Non-pigmented ciliary epithelial cell (primary cell): ENCODE measurements at regions not wholly inside any gene's neighbourhood (a gene's known extent, or its start where the extent isn't known, plus 50 kb on each side); places are given as distances from the start of the nearest gene placed in this dataset.

Source experiments
- DNase-seq: peaks from one replicate; pipeline ENCODE4 v3.0.0-alpha.2; 2010; ENCODE audit warnings: low read depth

DNA sequence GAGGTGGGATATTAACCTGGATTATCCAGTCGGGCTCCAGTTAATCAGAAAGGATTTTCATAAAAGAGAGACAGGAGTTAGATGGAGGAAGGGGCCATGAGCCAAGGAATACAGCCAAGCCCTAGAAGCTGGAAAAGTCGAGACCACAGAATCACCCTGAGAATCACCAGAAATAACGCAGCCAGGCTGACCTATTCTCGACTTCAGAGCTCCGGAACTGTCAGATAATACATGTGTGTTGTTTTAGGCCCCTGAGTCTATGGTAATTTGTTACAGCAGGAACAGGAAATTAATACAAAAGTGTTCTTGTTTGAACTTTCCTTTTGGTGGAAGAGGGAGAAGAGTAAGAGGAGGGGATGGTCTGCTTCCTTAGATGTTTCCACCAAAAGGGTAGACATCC is 208.1 kb downstream of the JCAD start:
- DNase-seq = no peak

DNA sequence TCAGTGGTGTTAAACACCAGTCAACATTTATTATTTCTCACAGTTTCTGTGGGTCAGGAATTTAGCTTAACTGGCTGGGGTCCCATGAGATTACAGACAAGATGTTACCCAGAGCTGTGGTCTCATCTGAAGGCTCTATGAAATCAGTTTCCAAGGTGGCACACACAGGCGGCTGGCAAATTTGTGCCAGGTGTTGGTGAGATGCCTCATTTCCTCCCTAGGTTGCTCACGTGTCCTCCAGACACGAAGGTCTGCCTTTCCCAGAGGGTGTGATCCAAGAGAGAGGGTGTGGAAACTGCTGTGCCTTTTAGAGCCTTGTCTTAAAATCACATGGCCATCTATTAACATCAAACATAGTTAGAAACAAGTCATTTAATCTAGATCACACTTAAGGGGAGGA is 209.0 kb downstream of the JCAD start:
- no peak for DNase-seq

DNA sequence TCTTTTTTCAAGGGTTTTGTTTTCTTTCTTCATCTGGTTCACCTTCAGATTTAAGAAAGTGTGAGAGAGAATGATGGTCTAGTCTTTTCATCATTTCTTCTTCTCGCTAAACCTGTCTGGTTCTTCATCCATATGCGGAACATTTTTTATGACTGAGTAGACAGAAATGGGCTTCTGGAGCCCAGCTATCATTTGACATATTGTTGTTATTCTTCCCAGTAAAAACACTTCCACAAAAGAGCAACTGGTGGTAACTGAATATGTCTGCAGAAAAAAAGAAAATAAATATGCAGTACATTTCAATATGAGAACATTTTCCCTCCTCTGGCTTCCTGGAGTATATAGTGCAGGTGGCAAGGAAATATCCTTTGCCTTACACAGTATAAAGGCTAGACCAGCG is 209.5 kb downstream of the JCAD start:
- DNase-seq = no peak

DNA sequence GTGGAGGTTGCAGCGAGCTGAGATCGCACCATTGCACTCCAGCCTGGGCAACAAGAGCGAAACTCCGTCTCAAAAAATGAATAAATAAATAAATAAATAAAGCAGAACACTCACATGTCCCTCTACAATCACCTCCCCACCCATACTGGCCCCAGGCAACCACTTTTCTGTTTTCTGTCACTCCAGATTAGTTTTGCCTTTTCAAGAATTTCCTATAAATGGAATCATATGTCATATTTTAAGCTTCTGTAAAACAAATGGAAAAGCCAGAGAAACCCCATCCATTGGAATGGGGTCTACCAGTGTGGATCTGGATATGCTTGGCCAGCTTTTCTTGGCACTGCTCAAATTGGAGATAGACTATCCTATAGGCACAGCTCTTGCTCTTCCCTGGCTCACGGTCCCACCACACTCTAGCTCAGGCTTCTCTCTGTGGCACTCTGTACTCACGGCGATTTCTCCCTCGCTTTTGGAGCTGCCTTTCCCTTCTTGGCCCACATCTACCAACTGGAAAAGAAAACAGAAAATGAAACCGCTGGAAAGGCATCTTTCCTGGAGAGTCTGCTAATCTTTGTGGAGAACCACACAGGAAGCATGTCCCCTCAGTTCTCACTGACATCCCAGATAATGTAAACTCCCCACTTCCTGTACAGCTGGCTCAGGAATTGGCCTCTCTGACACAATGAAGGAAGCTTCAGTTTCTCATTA is 210.1 kb downstream of the JCAD start:
- DNase-seq = no peak

DNA sequence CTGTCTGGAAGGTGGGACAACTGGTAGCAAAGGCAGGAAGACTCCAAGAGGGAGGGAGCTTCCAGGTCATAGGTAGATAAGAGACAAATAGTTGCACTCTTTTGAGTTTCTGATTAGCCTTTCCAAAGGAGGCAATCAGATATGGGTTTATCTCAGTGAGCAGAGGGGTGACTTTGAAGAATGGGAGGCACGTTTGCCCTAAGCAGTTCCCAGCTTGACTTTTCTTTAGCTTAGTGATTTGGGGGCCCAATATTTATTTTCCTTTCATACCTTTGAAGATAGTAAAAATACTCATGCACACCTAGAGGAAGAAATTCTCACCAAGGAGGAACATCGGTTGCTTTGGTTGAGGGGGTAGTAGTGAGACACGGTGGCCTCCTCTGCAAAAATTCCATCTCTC is 212.1 kb upstream of the SVIL start:
- no peak for DNase-seq

DNA sequence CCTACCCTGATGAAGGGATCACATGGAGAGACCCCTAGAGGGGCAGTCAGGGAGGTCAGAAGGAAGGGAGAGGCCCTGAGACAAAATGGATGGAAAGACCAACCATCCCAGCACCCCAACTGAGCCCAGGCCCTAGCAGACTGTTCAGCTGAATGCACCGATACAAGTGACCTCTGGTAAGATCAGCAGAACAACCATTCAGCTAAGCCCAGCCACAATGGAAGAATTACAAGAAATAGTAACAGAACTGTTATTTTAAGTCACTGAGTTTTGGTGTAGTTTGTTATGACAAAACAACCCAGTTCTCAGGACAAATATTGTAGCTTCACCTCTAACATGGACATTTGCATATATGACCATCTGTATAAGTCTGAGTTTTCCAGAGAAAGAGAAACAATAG is 210.4 kb upstream of the SVIL start:
- no peak for DNase-seq

DNA sequence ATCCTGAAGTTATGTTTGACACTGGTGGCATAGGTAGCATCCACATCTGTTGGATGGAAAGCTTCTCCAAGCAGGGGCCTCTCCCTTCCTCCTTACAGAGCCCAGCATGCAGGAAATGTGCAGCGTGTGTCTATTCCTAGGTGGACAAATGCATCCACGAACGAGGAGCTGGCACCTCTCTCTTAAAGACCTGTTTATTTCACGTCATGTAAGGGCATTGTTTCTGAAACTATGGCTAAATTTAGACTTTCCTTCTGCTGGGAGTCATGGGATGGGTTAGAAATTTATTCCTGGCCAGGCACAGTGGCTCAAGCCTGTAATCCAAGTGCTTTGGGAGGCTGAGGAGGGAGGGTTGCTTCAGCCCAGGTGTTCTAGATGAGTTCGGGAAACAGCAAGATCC is 208.4 kb upstream of the SVIL start:
- no peak for DNase-seq

DNA sequence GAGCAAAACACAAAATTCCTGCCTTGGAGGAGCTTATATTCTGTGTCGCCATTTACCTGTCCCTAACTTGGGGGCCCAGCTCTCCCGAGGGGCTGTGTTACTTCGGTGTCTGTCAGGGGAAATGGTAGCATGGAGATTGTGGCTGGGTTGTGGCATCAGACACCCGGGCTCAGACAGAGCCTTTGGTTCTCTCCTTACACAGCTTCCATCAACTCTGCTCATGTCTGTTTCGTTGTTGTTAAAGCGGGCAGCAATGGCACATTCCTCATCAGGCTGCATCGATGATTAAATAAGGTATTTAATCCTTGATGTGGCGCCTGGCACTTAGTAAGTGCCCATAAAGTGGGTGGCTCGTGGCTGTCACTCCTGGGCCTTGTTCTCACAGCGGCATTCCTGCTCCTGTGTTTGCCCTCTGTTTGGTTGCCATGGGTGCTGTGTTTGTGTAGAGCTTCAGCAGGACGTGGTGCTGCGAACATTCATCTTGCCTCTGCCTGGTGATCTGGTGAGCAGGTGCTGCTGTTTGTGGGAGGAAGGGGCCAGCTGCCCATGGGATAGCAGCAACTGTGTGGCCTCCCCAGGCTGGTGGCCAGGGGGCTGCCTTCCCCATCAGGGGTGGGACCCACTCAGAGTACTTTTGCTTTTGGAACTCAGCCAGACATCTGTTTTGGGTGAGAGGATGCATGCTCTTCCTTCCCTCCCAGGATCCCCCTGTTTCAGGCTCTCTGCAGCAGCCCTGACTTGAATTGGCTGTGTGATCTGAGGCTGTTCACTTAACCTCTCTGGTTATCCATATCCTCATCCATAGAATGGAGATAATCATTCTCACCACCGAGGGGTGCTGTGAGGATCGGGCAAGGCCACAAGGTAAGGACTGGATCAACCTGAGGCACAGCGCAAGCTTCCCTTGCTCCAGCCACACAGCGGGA is 207.2 kb upstream of the SVIL start:
- no peak for DNase-seq

DNA sequence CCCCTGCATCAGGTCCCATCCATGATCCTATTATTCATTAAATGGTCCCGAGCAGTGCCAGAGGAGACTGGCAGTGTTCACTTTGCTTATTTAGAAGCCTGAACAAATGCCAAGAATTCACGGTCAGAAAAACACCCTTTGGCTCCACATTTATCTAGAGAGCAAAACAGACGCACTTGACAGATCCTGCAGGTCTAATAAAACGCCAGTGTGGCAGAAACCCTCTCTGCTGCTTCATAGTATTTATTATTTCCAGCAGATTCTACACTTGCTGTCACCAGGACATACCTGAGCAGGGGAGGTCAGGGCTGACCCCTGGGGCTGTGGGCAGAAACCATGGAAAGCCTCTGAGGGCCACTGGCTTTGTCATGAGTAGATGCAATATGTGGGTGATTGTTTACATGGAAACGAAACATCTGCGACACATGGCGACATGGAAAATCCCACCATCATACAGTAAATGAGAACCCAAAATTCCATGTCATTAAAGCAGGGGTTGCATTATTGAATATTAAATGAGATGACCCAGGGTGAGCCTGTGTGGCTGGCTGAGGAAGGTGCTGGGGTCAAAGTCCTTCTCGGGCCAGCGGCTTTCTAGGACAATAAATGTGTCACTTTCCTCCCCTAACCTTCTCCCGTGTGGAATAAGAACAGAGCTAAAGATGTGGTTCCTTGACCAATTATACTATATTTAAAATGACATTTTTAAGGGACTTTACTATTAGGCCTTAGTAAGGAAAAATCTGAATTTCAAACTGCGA is 205.9 kb upstream of the SVIL start:
- DNase-seq = no peak

DNA sequence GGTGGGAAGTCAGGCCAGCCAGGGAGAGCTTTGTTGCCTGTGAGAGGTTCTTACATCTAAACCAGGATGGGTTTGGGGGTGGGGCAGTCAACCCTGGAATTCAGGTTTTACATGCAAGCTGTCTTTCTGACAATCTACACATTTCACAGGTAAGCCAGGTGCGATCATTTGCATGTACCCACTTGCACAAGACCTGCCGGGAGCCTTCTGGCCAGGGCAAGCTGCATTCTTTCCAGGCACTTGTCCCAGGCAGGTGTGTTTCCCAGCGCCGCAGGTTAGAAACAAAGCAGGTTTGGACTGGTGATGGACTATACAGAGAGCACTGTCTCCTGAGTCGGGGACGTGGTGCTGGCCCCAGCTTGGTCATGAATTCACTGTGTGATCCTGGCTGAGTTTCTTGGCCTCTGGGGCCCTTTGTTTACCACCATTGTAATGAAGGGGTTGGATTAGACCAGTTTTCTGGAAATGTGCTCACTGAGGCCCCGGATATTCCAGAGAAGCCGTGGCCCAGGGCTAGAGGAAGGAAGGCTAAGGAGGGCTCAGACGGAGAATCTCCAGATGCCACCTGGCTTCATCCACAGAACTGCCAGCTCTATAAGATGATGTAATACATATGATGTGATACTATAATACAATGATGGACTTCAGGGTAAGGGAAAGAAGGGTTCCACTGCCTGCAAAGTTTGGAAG is 205.2 kb upstream of the SVIL start:
- no peak for DNase-seq

DNA sequence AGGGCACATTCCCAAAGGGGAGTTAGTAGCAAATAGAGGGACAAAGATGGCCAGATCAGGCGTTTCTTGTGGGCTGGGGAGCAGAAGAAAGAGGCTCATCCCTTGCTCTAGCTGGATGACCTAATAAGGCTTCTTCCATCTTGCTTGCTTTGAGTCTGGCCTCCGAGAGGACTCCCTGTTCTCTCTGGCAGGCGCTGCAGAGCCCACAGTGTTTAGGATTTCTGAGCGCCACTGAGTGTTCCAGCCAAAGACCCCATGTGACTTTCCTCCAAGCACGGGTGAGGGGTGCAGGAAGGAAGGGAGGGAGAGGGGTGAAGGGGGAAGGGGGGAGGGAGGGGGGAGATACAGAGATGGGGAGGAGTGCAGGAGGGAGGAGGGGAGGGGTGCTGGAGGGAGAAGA is 203.8 kb upstream of the SVIL start:
- DNase-seq = no peak

DNA sequence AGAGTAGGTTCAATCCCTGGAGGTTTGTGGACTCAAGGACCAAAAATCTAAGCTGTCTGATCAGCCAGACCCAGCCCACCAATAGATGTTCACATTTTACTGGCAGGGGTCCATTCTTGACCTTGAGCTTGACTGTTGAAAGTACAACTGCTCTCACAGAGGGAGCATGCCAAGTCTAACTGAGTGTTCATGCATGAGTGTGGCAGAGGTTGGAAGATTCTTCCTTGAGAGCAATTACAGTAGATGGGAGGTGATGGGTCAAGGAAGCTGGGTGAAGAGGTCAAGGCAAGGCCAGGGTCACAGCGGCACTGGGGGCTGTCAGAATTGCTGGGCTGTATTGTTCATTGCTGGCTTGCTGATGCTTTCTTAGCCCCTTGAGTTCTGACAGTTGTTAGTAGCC is 202.8 kb upstream of the SVIL start:
- DNase-seq = no peak

DNA sequence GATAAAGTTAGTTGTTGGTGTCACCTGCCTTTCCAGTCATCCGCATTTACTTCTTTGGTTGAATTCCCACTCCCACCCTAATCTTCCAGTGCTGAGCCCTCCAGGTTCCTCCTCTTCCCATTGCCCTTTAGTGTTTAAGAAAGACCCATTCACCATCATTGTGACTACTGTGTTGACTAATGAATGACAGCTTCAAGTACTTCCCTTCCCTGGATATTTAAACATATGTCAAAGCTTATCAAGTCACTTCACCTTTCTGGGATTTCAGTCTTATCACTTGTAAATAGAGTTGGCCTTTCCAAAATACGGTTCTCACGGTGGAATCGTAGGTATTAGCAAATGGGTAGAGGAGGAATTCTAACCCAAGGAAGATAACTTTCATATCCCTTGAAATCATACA is 201.6 kb upstream of the SVIL start:
- no peak for DNase-seq

DNA sequence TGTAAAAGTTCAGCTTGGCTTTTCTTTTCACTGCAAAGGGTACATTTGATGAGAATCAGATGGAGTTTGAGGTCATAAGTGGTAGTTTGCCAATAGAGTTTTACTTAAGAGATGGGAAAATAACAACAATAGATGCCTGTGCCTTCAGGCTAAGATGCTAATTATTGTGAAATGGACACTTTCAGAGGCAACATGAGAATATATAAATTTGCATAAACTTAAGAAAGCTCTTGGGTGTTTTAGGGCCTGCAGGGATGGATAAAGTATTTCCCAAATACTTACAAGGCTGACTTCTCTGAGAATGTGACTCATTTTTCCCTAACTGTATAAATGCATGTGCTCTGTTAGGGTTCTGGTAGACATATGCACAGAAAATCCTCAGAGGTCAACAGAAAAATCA is 200.3 kb upstream of the SVIL start:
- no peak for DNase-seq

DNA sequence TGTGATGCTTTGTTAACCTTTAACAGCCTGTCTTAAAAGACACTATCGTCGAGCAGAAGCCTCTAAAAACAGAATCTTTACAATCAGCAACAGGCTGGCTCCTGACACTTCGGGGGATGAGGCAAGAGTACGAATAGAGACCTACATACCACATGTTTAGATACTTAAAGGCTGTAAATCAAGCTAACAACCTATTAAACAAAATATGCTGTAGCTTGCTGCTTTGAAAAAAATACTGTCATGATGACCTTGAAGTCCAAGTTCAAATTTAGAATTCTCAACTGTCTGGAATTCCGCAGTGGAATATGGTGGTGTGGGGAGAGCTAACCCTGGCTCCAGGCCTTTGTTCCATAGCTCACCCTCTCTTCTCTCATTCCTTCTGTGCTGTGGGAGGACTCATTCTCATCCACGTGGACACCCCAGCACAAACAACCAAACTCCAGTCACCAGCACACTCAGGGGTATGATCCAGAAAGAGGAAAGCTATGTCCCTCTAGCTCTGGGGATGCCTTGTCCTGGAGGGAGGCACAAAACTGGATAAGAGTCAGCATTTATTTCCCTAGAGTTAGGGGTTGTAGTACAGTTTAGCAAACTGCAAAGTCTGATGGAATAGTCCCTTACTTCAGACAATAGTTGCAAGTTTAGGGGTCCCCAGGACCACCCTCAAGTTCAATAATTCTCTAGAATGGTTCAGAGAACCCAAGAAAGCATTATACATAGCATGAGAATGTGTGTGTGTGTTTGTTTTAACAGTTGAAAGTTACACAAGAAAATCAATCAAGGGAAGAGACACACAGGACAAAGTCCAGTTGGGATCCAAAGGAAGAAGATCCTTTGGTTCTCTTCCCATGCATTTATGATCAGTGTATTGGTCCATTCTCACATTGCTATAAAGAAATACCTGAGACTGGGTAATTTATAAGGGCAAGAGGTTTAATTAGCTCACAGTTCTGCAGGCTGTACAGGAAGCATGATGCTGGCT is 196.1 kb upstream of the SVIL start:
- DNase-seq = no peak

DNA sequence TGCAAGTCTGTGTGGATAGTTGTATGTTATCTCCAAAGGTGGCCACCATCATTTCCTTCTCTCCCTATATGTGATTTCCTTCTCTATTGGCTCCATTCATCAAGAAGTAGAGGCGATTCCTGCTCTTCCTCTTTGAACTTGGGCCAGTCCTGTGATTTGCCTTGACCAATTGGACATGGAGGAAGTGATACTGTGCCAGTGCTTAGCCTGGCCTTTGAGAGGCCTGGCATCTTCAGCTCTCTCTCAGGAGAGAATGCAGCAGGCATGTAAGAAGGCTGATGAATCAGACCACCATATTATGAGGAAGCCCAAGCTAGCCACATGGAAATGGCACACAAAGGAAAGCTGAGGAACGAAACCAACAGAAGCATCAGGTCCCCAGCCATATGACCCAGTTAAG is 195.0 kb upstream of the SVIL start:
- DNase-seq = no peak

DNA sequence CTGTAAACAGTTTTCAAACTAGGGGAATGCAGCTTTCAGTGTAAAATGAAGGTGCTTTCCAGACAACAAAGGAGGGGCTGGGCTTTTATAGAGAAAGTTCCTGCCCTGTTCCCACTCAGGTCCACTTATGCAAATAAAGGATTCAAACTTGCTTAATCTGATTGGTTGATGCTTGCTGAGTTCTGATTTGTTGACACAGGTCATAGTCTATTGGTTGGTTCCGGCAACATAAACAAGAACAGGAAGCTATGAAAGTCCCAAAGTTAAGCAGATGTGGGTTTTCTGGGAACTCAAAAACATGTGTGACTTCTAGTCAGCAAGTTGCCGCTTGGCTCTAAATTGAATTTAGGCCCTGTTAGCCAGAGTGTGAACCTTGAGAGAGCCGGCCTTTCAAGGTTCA is 194.2 kb upstream of the SVIL start:
- no peak for DNase-seq

DNA sequence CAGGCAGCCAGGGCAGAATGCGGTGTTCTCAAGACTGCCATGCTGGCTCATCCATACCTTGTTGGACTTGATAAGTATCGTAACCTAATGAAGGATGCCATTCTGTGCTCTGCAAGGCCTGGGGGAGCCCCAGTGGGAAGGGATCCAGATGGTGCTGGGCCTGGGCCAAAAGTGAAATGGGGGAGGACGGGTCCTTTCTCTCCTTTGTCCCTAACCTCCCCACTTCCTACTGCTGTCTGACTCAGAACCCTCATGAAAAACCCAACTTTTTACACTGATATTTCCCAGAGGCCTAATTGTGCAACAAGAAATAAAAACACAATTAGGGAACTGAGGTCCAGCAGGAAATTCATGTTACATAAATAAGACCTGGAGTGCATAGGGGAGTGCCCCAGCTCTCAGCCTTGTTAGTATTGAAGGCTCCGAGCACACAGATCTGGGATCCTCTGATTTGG is 193.7 kb upstream of the SVIL start:
- DNase-seq = no peak

DNA sequence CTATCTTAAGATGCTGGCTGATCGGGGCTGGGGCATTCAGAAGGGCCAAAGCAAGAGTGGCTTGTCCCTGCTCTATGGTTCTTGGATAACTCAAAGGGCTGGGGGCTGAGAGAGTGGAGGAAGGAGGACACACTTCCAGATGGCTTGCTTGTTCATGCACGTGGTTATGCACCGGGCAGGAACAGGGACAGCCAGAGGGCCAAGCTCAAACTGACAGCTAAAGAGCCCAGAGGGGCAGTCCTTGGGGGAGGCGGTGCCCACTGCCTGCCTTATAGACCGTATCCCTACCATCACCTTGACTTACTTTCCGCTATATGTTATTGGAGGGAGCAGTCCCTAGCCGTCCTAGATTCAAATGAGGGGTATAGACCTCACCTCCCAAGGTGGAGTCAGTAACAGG is 192.7 kb upstream of the SVIL start:
- no peak for DNase-seq

DNA sequence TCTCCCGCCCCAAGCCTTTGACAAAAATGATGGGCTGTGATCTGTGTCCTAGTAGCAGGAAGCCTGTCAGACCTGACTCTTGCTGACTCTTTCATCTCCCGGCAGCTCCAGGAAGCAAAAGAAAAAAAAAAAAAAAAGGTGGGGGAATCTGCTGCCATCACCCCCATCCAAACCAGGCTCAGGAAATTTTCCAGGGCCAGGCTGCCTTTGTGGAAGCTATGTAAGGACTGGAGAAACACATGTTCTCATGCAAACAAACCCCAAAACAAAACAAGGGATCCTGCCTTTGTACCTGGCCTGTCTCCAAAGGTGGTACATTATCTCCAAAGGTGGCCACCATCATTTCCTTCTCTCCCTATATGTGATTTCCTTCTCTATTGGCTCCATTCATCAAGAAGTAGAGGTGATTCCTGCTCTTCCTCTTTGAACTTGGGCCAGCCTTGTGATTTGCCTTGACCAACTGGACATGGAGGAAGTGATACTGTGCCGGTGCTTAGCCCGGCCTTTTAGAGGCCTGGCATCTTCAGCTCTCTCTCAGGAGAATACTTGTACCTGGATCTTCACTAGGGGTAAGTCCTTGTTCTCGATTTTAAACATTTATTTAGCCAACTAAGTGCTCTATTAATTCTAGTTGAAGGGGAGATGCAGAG is 192.2 kb upstream of the SVIL start:
- no peak for DNase-seq
